A549 (cell line): ENCODE measurements at regions not wholly inside any gene's neighbourhood (a gene's known extent, or its start where the extent isn't known, plus 50 kb on each side); places are given as distances from the start of the nearest gene placed in this dataset.

Experiments
- BCL3 ChIP-seq: fragments of >200 bp; sonication (Bioruptor Twin); formaldehyde crosslinking; IDR thresholded peaks from 3 replicates; pipeline ENCODE4 v1.6.1; 2016
- CHD2 ChIP-seq: fragments of 150-350 bp; IDR thresholded peaks from 2 replicates; pipeline ENCODE4 v1.6.1; 2014; ENCODE audit warnings: low read length; ENCODE audit not compliant: partially characterized antibody
- CTCF ChIP-seq: fragments of >200 bp; sonication (Bioruptor Twin); formaldehyde crosslinking; IDR thresholded peaks from 3 replicates; pipeline ENCODE4 v1.5.1; 2016
- EP300 ChIP-seq, 2 experiments: fragments of >200 bp; sonication (Bioruptor Twin); formaldehyde crosslinking; IDR thresholded peaks; 2 replicates in 1 of 2; 3 replicates in 1 of 2; pipeline ENCODE4 v1.6.1; 2016 to 2017
- ESRRA ChIP-seq: fragments of 150-350 bp; IDR thresholded peaks from 2 replicates; pipeline ENCODE4 v1.6.1; 2014; ENCODE audit warnings: mild to moderate bottlenecking, low read length, borderline replicate concordance
- HDAC2 ChIP-seq: fragments of 200-600 bp; sonication (generic); IDR thresholded peaks from 2 replicates; pipeline ENCODE4 v1.6.1; 2016
- JUN ChIP-seq, 2 experiments: fragments of >200 bp; sonication (Bioruptor Twin); formaldehyde crosslinking; IDR thresholded peaks; 2 replicates in 1 of 2; 3 replicates in 1 of 2; pipeline ENCODE4 v1.6.1; 2016 to 2017
- KDM1A ChIP-seq: fragments of 200-600 bp; sonication (generic); IDR thresholded peaks from 2 replicates; pipeline ENCODE4 v1.6.1; 2016; ENCODE audit warnings: low read depth, mild to moderate bottlenecking
- MAX ChIP-seq: IDR thresholded peaks from 2 replicates; pipeline ENCODE4 v1.6.1; 2012
- PBX3 ChIP-seq: IDR thresholded peaks from 2 replicates; pipeline ENCODE4 v1.6.1; 2012
- POLR2A ChIP-seq: IDR thresholded peaks from 2 replicates; pipeline ENCODE4 v1.6.1; 2012; ENCODE audit warnings: mild to moderate bottlenecking, low read length
- RAD21 ChIP-seq, 2 experiments: fragments of >200 bp in 1 of 2; sonication (Bioruptor Twin) in 1 of 2; formaldehyde crosslinking in 1 of 2; IDR thresholded peaks in 1 of 2; conservative IDR thresholded peaks in 1 of 2; 2 replicates in 1 of 2; 3 replicates in 1 of 2; pipeline ENCODE4 v1.6.1; 2012 to 2018; ENCODE audit warnings: inconsistent platforms in 1 of 2
- REST ChIP-seq: fragments of 200-600 bp; sonication (generic); IDR thresholded peaks from 2 replicates; pipeline ENCODE4 v1.6.1; 2016; ENCODE audit warnings: antibody characterized with exemption, mild to moderate bottlenecking, moderate library complexity

GRCh38 chr1:184889166-184889565 is 85.1 kb downstream of the NIBAN1 start:
- no peak for TF ChIP-seq CTCF
- no peak for TF ChIP-seq HDAC2
- no peak for TF ChIP-seq PBX3
- no peak for TF ChIP-seq REST
- TF ChIP-seq POLR2A = no peak
- TF ChIP-seq MAX = no peak
- TF ChIP-seq RAD21 (conservative IDR thresholded peaks at IDR 0.05 in 1 of 2, IDR thresholded peaks at IDR 0.05 in 1 of 2) = no peak
- TF ChIP-seq ESRRA = no peak
- no peak for TF ChIP-seq JUN (IDR thresholded peaks at IDR 0.05)
- TF ChIP-seq EP300 (IDR thresholded peaks at IDR 0.05) = no peak
- TF ChIP-seq BCL3 = no peak
- TF ChIP-seq CHD2 = no peak
- no peak for TF ChIP-seq KDM1A
